GM21528 (cell line): ENCODE measurements at regions not wholly inside any gene's neighbourhood (a gene's known extent, or its start where the extent isn't known, plus 50 kb on each side); places are given as distances from the start of the nearest gene placed in this dataset.
A peak's percentile ranks its signal among the peaks of the same experiment; 100 is the strongest.
"Not testable (repeated sequence)": the region's sequence is repeated elsewhere in the genome, so short reads cannot be mapped to it uniquely, and the experiment has no call there.

Experiments
- ATAC-seq: cut with Tn5 transposase; IDR thresholded peaks from one replicate; pipeline ENCODE4 v1.9.1; 2021; ENCODE audit warnings: mild to moderate bottlenecking, moderate library complexity; ENCODE audit not compliant: unreplicated experiment, low FRiP score

DNA sequence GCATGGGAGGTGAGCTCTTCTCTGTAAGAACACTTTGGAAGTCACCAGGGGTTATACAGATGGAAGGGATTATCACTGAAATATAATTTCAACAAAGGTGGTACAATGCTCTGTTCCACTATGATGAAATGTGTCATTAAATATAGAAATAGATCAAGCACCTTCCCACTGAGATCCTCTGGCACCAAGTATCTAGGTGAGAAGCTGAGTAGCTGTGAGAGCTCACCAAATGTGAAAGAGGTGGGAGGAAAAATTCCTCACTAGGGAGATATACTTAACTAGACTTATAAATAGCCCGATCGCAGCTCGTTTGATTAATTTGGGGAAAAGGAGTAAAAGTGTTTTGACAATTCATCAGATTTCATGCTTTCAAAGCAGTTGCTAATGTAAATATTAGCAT is 247.6 kb downstream of the SMAD2 start:
- no peak for ATAC-seq

DNA sequence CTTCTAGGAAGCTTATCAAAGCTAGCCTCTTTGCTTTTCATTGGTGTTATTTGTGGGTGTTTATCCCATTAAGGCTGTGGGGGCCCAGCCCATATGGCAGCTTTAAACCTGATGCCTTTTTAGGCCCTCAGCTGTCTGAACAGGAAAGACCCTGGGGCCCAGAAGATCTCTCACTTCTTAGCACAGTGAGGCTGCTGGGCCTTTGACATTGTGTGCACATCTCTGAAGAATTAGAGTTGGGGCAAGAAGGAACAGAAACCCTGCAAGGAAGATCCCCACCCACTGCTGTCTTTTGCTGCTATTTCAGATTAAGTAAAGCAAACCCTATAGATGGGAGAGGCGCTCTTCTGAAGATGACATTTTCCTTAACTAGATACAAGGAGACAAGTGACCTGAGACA is 250.0 kb downstream of the SMAD2 start:
- ATAC-seq, result peak; percentile 82

DNA sequence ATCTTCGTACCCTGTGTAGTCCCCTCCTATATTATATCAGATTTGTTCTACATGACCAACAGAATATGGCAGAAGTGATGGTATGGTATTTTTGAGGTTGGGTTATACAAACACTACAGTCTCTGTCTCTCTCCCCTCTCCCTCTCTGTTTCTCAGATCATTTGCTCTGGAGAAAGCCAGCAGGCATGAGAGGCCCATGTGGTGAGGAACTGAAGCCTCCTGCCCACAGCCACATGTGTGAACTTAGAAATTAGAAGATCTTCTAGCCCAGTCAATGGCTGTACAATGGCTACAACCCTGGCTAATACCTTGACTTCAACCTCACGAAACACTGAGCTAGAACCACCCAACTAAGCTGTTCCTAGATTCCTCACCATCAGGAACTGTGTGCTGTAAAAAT is 250.6 kb downstream of the SMAD2 start:
- ATAC-seq, result peak; percentile 89

DNA sequence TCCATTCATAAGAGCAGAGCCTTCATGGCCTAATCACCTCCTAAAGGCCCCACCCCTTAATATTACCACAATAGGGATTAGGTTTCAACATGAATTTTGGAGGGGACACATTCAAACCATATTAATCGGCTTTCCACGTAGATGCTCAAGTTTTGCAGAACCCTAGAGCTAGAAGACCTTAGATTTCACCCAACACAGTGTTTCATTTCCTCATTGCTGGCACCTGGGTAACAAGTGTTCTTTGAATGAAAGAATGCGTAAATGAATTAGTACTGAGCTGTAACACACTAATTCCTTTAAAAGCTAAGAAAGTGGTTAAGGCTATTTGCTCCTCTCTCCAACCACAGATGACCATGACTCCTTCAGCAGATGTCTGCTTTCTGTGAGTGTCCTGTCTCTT is 252.5 kb downstream of the SMAD2 start:
- ATAC-seq, result no peak

DNA sequence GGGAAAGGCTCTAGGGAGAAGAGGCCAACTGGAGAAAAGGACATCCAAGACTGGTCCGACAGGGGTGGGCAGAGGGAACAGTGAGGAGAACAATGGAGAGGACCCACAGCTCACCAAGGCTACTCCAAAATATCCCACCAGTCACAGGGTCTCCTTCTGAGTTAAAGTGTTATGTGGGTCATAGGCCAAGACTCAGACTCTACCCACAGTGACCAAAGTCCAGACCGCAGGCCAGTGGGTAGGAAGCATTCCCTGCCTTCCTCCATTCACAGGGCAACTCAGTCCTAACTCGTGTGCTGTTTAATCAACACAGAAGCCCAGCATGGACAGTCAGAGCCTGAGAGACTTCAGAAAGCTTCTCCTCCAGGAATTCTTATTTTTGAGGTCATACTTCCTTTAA is 260.6 kb downstream of the SMAD2 start:
- ATAC-seq, result no peak

DNA sequence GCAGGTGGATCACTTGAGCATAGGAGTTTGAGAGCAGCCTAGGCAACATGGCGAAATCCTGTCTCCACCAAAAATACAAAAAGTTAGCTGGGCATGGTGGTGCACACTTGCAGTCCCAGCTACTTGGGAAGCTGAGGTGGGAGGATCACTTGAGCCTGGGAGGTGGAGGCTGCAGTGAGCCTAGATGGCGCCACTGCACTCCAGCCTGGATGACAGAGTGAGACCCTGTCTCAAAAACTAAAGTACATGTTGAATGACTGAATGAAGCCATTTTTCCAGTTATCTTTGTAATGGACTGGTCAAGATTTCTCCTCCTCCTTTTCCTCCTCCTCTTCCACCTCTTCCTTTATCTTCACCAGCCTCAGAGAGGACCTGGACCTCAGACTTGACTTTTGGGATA is 272.0 kb downstream of the SMAD2 start:
- ATAC-seq, result no peak

DNA sequence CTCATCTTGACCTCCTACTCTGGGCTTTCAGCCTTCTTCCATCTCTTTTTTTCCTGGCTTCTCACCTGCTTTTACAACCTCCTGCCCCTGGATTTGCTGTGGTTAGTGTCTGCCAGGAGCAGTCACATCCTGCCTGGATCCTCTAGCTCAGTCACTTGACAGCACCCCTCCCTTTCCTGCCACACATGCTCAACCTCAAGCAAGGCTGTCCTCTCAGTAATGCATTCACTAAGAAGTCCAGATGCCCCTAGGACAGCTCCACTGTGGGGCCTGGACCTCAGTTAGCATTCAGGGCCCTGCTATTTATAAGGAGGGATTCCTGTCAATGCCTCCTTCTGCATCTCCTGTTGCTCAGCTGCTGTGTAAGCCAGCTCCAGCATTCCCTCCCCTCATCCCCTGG is 275.5 kb downstream of the SMAD2 start:
- ATAC-seq, result no peak

DNA sequence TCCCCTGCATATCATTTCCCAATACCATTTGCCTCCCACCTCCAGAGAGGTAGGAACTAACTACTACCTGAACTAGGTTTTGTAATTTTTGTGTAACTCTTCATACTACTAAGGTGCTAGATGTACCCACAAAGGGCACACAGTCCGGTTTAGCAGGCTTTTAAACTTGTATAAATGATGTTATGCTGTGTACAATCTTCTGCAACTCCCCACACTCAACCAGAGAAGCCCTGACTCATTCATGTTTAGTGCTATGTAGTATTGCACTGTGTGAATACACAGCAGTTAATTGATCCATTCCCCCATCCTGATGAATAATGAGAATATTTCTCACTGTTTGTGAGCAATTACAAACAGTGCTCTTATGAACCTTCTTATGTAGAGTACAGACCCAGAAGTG is 285.6 kb downstream of the SMAD2 start:
- ATAC-seq, result no peak

DNA sequence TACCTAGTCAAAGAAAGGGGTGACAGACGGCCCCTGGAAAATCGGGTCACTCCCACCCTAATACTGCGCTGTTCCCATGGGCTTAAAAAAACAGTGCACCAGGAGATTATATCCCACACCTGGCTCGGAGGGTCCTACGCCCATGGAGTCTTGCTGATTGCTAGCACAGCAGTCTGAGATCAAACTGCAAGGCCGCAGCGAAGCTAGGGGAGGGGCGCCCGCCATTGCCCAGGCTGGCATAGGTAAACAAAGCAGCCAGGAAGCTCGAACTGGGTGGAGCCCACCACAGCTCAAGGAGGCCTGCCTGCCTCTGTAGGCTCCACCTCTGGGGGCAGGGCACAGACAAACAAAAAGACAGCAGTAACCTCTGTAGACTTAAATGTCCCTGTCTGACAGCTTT is 292.9 kb downstream of the SMAD2 start:
- ATAC-seq, result not testable (repeated sequence)

DNA sequence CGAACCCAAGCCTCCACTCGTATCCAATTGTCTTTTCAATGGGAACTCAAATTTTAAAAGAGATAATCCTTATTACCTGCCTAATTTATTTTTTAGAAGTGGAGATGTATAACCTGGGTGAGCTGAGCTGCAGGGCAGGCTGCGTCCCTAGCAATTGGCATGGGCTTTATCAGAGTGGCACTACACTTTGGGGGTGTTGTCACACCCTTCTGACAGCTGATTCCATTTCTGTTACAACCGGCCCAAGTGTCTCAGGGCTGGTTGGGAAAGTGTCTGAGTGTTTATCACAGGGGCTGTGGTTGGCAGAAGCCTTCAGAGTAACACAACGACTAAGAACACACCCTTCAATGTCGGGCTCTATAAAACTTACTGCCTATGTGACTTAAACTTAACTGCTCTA is 295.0 kb downstream of the SMAD2 start:
- no peak for ATAC-seq

DNA sequence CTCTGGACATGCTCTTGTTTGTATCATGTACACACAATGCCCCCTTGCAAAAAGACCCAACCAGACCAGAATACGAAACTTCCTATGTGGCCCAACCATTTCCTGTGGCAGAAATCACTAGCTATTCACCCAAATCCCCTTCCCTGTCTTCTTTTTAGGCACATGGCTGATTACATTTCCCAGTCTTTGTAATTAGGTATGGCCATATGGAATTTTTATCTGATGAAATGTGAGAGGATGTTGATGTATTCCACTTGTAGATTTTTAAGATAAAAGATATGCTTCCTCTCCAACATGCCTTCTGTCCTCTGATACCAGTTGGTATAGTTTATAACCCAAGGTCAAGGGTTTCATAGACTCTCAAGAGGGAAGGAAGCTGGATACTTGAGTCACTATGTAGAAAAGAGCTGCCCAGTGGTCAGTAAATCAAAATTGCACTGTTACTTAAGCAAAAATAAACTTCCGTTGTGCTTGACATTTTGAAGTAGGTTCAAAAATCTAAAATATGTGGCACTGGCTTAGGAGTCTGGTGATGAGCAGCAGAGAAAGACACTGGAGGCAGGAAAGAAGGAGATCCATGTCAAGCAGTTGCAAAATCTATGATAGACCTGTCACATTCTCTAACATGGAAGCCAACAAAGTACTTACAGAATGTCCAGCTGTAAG is 297.4 kb downstream of the SMAD2 start:
- no peak for ATAC-seq

DNA sequence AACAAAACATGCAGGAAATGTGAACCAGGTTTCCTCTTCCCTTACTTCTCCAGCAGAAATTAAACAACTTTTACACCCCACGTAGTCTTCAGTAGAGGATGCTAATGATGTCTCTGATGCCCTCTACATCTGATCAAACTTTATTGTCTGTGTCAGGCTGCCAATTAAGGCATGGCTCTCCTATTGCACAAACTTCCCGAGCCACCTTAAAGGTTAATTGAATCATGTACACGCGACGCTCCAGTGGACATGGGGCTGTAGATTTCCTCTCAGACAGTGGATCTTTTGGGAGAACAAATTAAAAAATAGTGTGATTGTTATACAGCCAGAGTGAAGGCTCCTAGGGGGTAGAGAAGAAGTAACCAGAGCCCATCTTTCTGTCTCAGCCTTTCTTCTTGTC is 301.6 kb downstream of the SMAD2 start:
- ATAC-seq, result no peak

DNA sequence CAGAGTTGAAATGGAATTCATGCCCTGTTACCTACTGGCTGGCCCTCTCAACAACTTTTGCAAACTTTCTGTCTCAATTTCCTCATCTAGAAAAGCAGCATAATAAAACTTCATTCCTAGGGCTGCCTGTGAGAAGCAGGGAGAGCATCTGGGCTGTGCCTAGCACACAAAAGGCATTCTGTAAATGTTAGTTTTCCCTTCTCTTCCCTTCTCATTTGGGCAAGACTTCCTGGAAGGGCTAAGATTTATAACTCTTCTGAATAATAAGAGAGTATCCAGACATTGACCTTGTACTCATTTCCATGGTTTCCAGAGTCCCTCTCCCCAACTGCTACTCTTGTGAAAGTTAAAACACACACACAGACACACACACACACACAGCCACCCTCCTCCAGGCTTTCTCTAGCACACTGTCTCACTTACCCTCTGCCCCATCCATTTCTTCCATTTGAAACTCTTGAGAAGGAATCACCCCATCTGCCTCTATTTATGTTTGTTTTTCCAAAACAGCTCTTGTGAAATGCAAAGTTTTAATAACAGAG is 302.1 kb downstream of the SMAD2 start:
- no peak for ATAC-seq

DNA sequence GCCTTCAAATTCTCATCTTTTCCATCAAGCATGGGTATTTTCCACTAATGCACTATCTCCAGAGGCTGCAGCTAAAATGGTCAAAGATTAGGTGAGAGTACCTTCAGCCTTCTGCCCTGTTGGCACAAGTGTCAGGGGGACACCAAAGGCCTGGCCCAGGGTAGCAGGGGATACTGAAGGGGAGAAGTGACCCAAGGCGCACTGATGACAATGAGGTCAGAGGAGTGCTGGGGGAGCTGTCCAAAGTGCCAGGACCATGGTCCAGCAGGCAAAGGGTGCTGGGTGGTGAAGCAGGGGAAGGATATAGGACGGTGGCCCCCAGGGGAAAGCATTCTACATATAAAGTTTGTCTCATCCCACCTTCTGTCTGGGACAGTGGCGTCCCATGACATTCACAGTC is 303.4 kb downstream of the SMAD2 start:
- ATAC-seq, result no peak

DNA sequence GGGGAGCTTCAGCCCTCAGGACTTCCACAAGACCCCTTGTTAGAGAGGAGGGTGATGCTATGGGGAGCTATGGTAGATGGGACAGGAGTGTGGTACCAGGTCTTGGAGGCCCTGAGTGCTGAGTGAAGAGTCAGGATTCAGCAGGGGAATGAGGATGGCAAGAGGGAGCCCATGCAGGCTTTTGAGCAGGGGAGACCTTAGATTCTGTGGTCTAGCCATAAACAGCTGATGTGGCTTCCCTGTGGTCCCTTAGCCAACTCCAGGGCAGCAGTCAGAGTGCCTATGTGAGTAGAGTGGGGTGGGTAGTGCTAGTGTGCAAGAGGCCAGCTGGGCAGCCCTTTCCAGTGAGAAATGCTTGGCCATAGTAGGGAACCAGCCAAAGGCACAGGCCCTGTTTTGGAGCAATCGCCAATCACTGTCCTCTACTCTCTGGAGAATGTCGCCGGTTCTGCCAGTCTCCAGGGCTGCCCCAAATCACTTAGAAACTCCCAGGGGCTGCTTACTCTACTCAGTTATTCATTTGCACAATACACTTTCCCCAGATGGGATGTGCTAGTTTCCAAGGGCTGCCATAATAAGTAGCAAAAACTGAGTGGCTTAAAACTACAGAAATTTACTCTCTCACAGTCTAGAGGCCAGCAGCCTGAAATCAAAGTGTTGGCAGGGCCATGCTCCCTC is 310.5 kb downstream of the SMAD2 start:
- no peak for ATAC-seq

DNA sequence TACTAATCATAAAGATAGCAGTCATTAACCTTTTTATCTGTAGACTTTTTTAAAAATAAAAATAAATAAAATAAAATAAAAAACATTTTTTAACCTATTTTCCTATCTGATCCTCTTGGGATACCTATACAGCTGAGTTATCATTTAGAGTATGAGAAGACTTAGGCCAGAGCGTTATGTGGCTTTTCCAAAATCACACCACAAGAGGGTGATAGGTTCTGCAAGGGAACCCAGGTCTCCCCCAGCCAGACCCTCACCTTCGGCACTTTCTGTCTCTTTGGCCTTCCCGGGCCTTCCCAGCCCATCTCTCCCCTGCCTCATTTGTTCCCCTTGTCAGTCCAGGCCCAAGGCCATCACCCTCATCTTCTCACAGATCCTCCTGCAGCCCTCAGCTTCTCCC is 311.7 kb downstream of the SMAD2 start:
- no peak for ATAC-seq

DNA sequence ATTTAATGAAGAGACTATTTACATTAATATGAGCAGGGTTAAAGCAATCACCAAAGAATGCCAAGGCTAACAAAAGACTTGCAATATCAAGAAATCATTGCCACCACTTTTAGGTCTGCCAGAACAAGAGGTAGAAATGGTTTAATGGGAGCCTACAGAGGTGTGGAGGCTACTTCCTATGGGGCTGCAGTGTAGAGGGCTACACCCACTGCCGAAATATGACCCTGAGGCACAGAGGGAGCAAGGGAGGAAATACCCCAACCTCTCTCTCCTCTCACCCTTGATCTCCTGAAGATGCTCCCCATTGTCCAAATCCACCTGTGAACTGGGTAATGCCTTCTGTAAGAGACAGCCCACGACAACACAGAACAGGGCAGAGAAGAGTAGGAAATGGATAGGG is 315.4 kb downstream of the SMAD2 start:
- ATAC-seq, result no peak

DNA sequence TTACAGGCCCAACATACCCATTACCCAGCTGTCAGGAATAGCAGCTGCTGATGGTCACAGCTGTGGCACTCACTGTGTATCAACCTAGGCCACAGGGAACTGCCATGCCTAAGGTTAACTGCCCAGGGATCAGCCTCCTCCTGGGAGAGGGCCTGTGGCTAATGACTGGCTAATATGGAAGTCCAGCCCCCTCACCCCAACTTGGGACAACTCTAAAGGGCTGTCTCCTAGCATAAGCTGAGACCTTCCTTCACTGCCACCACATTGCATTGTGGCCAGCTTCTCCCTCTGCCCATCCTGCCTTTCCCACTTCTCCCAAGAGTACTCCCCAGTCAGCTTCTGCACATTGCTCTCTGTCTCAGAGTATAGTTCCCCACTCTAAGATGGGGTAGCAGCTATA is 316.5 kb downstream of the SMAD2 start:
- ATAC-seq, result no peak

DNA sequence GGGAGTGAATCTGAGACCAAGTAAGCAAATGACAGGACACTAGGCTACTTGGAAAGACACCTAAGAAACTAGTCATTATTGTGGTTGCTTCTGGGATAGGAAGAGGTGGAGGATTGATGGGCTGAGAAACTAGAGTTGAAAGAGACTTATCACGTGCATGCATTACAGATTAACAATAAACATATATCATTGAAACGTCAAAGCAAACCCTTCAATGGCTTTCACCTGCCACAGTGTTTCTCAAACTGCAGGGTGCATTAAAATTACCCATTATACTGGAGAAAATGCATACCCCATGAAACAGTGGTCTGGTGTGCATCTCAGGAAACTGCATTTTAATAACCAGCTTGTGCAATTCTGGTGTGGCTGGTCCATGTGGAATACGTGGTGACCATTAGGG is 318.8 kb downstream of the SMAD2 start:
- no peak for ATAC-seq

DNA sequence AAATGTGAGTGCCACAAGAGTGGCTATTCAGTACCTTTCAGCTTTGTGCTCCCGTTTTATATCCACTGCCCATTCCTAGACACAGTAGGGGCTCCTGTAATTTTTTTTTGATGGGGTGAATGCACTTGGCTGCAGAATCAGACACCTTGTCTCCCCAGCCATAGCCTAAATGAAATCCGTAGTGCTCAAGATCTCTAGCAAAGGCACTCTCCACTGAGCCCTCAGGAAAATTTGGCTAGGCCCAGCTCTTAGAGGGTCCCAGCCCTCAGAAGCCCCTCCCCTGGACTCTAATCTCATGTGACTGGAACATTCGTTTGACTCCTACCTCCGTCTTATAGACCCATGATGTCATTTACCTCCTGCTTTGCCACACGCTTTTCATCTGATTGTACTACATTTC is 323.9 kb downstream of the SMAD2 start:
- ATAC-seq, result no peak

DNA sequence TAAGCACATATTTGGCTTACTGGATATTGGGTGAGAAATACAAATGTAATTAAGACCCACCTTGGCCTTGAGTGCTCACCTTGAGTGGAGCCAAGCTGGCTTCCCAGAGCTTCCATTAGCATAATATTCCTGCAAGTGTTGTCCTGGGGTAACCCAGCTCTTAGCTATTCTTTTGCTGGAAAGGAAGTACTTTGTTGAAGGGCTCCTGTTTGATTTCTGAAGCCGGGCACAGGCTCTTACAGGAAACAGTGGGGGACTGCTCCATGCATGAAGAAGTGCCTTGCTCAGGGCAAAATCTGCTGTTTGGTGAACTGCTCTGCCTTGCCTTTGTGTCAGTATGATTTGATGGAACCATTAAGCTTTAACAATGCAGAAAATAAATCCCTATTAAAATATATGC is 325.4 kb downstream of the SMAD2 start:
- no peak for ATAC-seq

DNA sequence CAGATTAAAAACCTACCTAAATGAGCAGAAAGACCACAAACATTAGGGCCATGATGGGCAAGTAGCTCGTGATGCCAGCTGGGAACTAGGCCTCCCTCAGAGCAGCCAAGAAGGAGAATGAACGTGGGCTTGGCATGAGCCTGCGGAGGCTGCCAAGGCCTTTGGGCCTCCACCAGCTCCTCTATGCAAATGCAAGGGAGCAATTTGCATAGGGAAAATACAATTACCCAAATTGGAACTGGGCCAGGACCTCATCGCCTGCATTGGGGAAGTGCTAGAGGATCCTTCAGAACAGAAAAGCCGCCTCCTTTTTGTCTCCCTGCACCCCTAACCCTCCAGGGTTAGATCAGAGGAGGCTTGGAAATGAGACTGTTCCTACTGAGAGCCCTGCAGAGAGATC is 326.4 kb downstream of the SMAD2 start:
- ATAC-seq, result no peak
